H1 (cell line): ENCODE measurements at regions not wholly inside any gene's neighbourhood (a gene's known extent, or its start where the extent isn't known, plus 50 kb on each side); places are given as distances from the start of the nearest gene placed in this dataset.

Source experiments
- CTCF ChIA-PET: fragments of 300-600 bp; sonication (Branson Sonifier 250); formaldehyde crosslinking; loops from one replicate; lab custom pipeline; 2021; ENCODE audit not compliant: partially characterized antibody; lab: Charles Lee
- POLR2A ChIA-PET: fragments of 300-600 bp; sonication (Branson Sonifier 250); formaldehyde crosslinking; loops from one replicate; lab custom pipeline; 2021; ENCODE audit warnings: inconsistent platforms; ENCODE audit not compliant: partially characterized antibody; lab: Charles Lee
- DNase-seq, 2 experiments: peaks; one replicate each; pipeline versions ENCODE4 v3.0.0 to v3.0.0-alpha.2; 2010 to 2022; ENCODE audit warnings: low spot score in 2 of 2, low read depth in 1 of 2, mixed read lengths in 1 of 2
- FAIRE-seq: peaks from 2 replicates; lab custom pipeline; 2011; peaks lifted over from hg19 to GRCh38; lab: Jason Lieb, UNC
- H2AFZ ChIP-seq: 2 replicates; pipeline ENCODE4 v1.8.1; 2012; ENCODE audit warnings: low read length, inconsistent platforms
- H2AK5ac ChIP-seq: 2 replicates; pipeline ENCODE4 v1.6.1; 2013; ENCODE audit warnings: low read depth, low read length
- H2BK120ac ChIP-seq: replicated peaks from 2 replicates; pipeline ENCODE3; 2013; ENCODE audit warnings: low read depth, low read length, inconsistent platforms
- H2BK12ac ChIP-seq: 2 replicates; pipeline ENCODE4 v1.6.1; 2013; ENCODE audit warnings: low read depth, low read length
- H2BK15ac ChIP-seq: 2 replicates; pipeline ENCODE4 v1.6.1; 2013; ENCODE audit warnings: low read length
- H2BK20ac ChIP-seq: 2 replicates; pipeline ENCODE4 v1.6.1; 2013; ENCODE audit warnings: low read length
- H2BK5ac ChIP-seq: 2 replicates; pipeline ENCODE4 v1.6.1; 2013; ENCODE audit warnings: low read depth, low read length
- H3K14ac ChIP-seq: 2 replicates; pipeline ENCODE4 v1.6.1; 2013; ENCODE audit warnings: inconsistent platforms; ENCODE audit not compliant: insufficient read length
- H3K18ac ChIP-seq: 2 replicates; pipeline ENCODE4 v1.6.1; 2013; ENCODE audit warnings: low read length; ENCODE audit errors: extremely low read depth
- H3K23ac ChIP-seq: 2 replicates; pipeline ENCODE4 v1.6.1; 2013; ENCODE audit warnings: inconsistent platforms; ENCODE audit not compliant: insufficient read length
- H3K23me2 ChIP-seq: 2 replicates; pipeline ENCODE4 v1.6.1; 2013; ENCODE audit warnings: low read depth, low read length
- H3K27ac ChIP-seq: 2 replicates; pipeline ENCODE4 v1.6.1; 2011; ENCODE audit warnings: low read depth, low read length, inconsistent platforms
- H3K27me3 ChIP-seq, 4 experiments: replicated peaks in 1 of 4; 1 replicate in 1 of 4; 2 replicates in 3 of 4; pipeline versions ENCODE4 v1.6.1 to v1.8.1; 2011 to 2013; ENCODE audit warnings: low read length in 3 of 4, mild to moderate bottlenecking in 3 of 4, inconsistent platforms in 2 of 4, mixed read lengths in 2 of 4, moderate library complexity in 1 of 4; ENCODE audit not compliant: control insufficient read depth in 3 of 4, insufficient read depth in 3 of 4; ENCODE audit errors: extremely low read depth in 1 of 4
- H3K36me3 ChIP-seq, 4 experiments: 2 replicates each; pipeline versions ENCODE4 v1.6.1 to v1.8.1; 2011 to 2013; ENCODE audit warnings: mild to moderate bottlenecking in 4 of 4, low read length in 3 of 4, moderate library complexity in 2 of 4, control low read depth in 1 of 4, inconsistent platforms in 1 of 4; ENCODE audit not compliant: insufficient read depth in 4 of 4, control insufficient read depth in 2 of 4
- H3K4ac ChIP-seq: replicated peaks from 2 replicates; pipeline ENCODE3; 2013; ENCODE audit warnings: low read length, low read depth, mixed read lengths, inconsistent platforms; ENCODE audit not compliant: insufficient read length
- H3K4me1 ChIP-seq, 4 experiments: replicated peaks in 1 of 4; 1 replicate in 1 of 4; 2 replicates in 3 of 4; pipeline versions ENCODE4 v1.6.1 to v1.8.1; 2011 to 2013; ENCODE audit warnings: low read length in 3 of 4, inconsistent platforms in 2 of 4, mixed read lengths in 1 of 4; ENCODE audit not compliant: insufficient read depth in 4 of 4, control insufficient read depth in 3 of 4
- H3K4me2 ChIP-seq, 2 experiments: 2 replicates each; pipeline versions ENCODE4 v1.6.1 to v1.8.1; 2011 to 2013; ENCODE audit warnings: low read depth in 2 of 2, low read length in 2 of 2, control low read depth in 1 of 2, inconsistent platforms in 1 of 2, mild to moderate bottlenecking in 1 of 2; ENCODE audit not compliant: insufficient read depth in 1 of 2
- H3K4me3 ChIP-seq, 4 experiments: fragments of 200-600, 300-600 bp in 1 of 4; sonication (generic), shearing (Covaris generic), sonication (Bioruptor Twin) in 1 of 4; 2 replicates each; pipeline versions ENCODE4 v1.5.1 to v1.8.1; 2011 to 2016; ENCODE audit warnings: low read length in 4 of 4, low read depth in 3 of 4, control low read depth in 2 of 4, inconsistent platforms in 2 of 4, mild to moderate bottlenecking in 2 of 4, mixed read lengths in 1 of 4, moderate library complexity in 1 of 4; ENCODE audit not compliant: insufficient read depth in 2 of 4; ENCODE audit errors: extremely low read depth in 1 of 4
- H3K56ac ChIP-seq: replicated peaks from 2 replicates; pipeline ENCODE3; 2013; ENCODE audit warnings: low read depth, mild to moderate bottlenecking, mixed read lengths, low read length, inconsistent platforms; ENCODE audit not compliant: insufficient read length
- H3K79me1 ChIP-seq: 2 replicates; pipeline ENCODE4 v1.6.1; 2013; ENCODE audit warnings: low read depth, low read length, control low read depth
- H3K79me2 ChIP-seq, 2 experiments: 2 replicates each; pipeline versions ENCODE4 v1.6.1 to v1.8.1; 2012 to 2013; ENCODE audit warnings: low read length in 2 of 2, mild to moderate bottlenecking in 2 of 2, inconsistent platforms in 1 of 2; ENCODE audit not compliant: insufficient read depth in 2 of 2, control insufficient read depth in 1 of 2
- H3K9ac ChIP-seq, 4 experiments: replicated peaks in 1 of 4; 1 replicate in 1 of 4; 2 replicates in 3 of 4; pipeline versions ENCODE4 v1.6.1 to v1.8.1; 2011 to 2013; ENCODE audit warnings: low read depth in 3 of 4, low read length in 3 of 4, control low read depth in 2 of 4, mild to moderate bottlenecking in 2 of 4, moderate library complexity in 2 of 4, inconsistent platforms in 1 of 4; ENCODE audit errors: extremely low read depth in 1 of 4
- H3K9me3 ChIP-seq, 2 experiments: 2 replicates each; pipeline versions ENCODE4 v1.6.1 to v1.8.1; 2012 to 2013; ENCODE audit warnings: mild to moderate bottlenecking in 2 of 2, moderate library complexity in 2 of 2, control low read depth in 1 of 2, inconsistent platforms in 1 of 2, low read depth in 1 of 2, low read length in 1 of 2, mixed read lengths in 1 of 2; ENCODE audit not compliant: insufficient read depth in 2 of 2
- H4K20me1 ChIP-seq, 2 experiments: replicated peaks in 1 of 2; 2 replicates each; pipeline versions ENCODE3 to v1.8.1; 2011 to 2013; ENCODE audit warnings: inconsistent platforms in 2 of 2, low read length in 2 of 2, mild to moderate bottlenecking in 1 of 2; ENCODE audit not compliant: insufficient read depth in 2 of 2, control insufficient read depth in 1 of 2
- H4K5ac ChIP-seq: 2 replicates; pipeline ENCODE4 v1.6.1; 2013; ENCODE audit warnings: low read length, low read depth, mixed read lengths, inconsistent platforms; ENCODE audit not compliant: insufficient read length
- H4K8ac ChIP-seq: 2 replicates; pipeline ENCODE4 v1.8.0; 2013; ENCODE audit warnings: mild to moderate bottlenecking, moderate library complexity, low read length, inconsistent platforms; ENCODE audit not compliant: insufficient read depth; ENCODE audit errors: extremely low read depth
- H4K91ac ChIP-seq: replicated peaks from 2 replicates; pipeline ENCODE3; 2013; ENCODE audit warnings: low read length, mixed read lengths, inconsistent platforms; ENCODE audit not compliant: insufficient read length
- FOSL1 ChIP-seq: IDR thresholded peaks from 2 replicates; pipeline ENCODE4 v1.6.1; 2011; ENCODE audit warnings: mild to moderate bottlenecking, low read depth, low read length, moderate library complexity; ENCODE audit not compliant: insufficient read depth
- KDM1A ChIP-seq: fragments of 200-600, 300-600 bp; sonication (generic); IDR thresholded peaks from 2 replicates; pipeline ENCODE4 v1.7.1; 2016; ENCODE audit warnings: mild to moderate bottlenecking, low read length, borderline replicate concordance
- NANOG ChIP-seq: IDR thresholded peaks from 2 replicates; pipeline ENCODE4 v1.6.1; 2011; ENCODE audit warnings: low read length, low read depth, mild to moderate bottlenecking, inconsistent platforms; ENCODE audit not compliant: insufficient read depth, poor library complexity, severe bottlenecking
- RFX5 ChIP-seq: IDR thresholded peaks from 2 replicates; pipeline ENCODE4 v1.6.1; 2011; ENCODE audit warnings: low read depth, low read length, improper control_type of control experiment, borderline replicate concordance
- RNF2 ChIP-seq: fragments of 200-900, 300-1000 bp; sonication (generic); IDR thresholded peaks from 2 replicates; pipeline ENCODE4 v1.7.1; 2016; ENCODE audit warnings: borderline replicate concordance, low read depth, mild to moderate bottlenecking, antibody characterized with exemption, low read length; ENCODE audit not compliant: poor library complexity, severe bottlenecking; ENCODE audit errors: missing control alignments
- SIN3A ChIP-seq, 2 experiments: IDR thresholded peaks in 1 of 2; conservative IDR thresholded peaks in 1 of 2; 2 replicates each; pipeline ENCODE4 v1.6.1; 2011 to 2012; ENCODE audit warnings: low read length in 2 of 2, improper control_type of control experiment in 1 of 2, low read depth in 1 of 2, mild to moderate bottlenecking in 1 of 2
- SIRT6 ChIP-seq: IDR thresholded peaks from one replicate; pipeline ENCODE4 v1.7.1; 2012; ENCODE audit warnings: low read length, inconsistent platforms
- WGBS, 2 experiments: shearing (Covaris generic) in 1 of 2; methylation state at CpG; one replicate each; pipeline versions ENCODE4 v1.1.6 to v1.1.7; 2013 to 2015; ENCODE audit warnings: low lambda C conversion rate in 2 of 2, mixed read lengths in 2 of 2, inconsistent platforms in 1 of 2, low coverage in 1 of 2, missing lambda C conversion rate in 1 of 2; ENCODE audit not compliant: insufficient replicate concordance in 2 of 2, insufficient coverage in 1 of 2, insufficient read length in 1 of 2; ENCODE audit errors: extremely low coverage in 1 of 2, missing lambda C conversion rate in 1 of 2; 5-methylcytosine and 5-hydroxymethylcytosine counted together

- no peak overlapping the region for H2AK5ac ChIP-seq
- H2BK12ac ChIP-seq = no peak overlapping the region
- no peaks in the 10 kb centered on the region for H3K9me3 ChIP-seq
- H3K27me3 ChIP-seq = no peaks in the 10 kb centered on the region
- no peaks in the 10 kb centered on the region for H3K79me2 ChIP-seq
- no peaks in the 10 kb centered on the region for H3K79me1 ChIP-seq
- H4K91ac ChIP-seq = no peak overlapping the region
- H4K20me1 ChIP-seq = no peaks in the 10 kb centered on the region
- H3K23me2 ChIP-seq = no peaks in the 10 kb centered on the region
- H3K56ac ChIP-seq = no peak overlapping the region
- no peak overlapping the region for H3K27ac ChIP-seq
- H2BK15ac ChIP-seq = no peak overlapping the region
- H2BK20ac ChIP-seq = no peak overlapping the region
- ChIA-PET POLR2A (interaction anchor here (1.2 kb wide), 1 partner anchor 11 kb away, joined by 4 read pairs; no protein-coding TSS in a partner anchor), CTCF (interaction anchor here (1.4 to 2.4 kb wide), 2 partner anchors 13 to 37 kb away, joined by 4 to 7 read pairs; no protein-coding TSS in a partner anchor)
- H4K8ac ChIP-seq = no peak overlapping the region
- H3K4me2 ChIP-seq = no peak overlapping the region
- DNase-seq (no peak), FAIRE-seq (no peak)
- no peak overlapping the region for H2BK5ac ChIP-seq
- WGBS, 2 experiments = 94% methylated on average over 3 of the region's 3 CpGs; no CpG with 5 or more reads in 1 of the 2 experiments
- no peak overlapping the region for H3K9ac ChIP-seq
- no peaks in the 10 kb centered on the region for H3K36me3 ChIP-seq
- no peak overlapping the region for H2AFZ ChIP-seq
- no peak overlapping the region for H3K23ac ChIP-seq
- H3K4ac ChIP-seq = no peak overlapping the region
- H3K4me1 ChIP-seq = no peaks in the 10 kb centered on the region
- H4K5ac ChIP-seq = no peak overlapping the region
- TF ChIP-seq RNF2 (no peak), SIRT6 (no peak), FOSL1 (no peak), SIN3A (conservative IDR thresholded peaks at IDR 0.05 in 1 of 2, IDR thresholded peaks at IDR 0.05 in 1 of 2; ENCODE audit: low read depth in 1 of 2, low read length in 2 of 2) (no peak), NANOG (no peak), RFX5 (no peak), KDM1A (no peak)
- H3K18ac ChIP-seq = no peak overlapping the region
- no peak overlapping the region for H3K14ac ChIP-seq
- H2BK120ac ChIP-seq = no peak overlapping the region
- H3K4me3 ChIP-seq = no peak overlapping the region
Observed at GRCh38 chr4:78682070-78682469, 94.1 kb upstream of the BMP2K start.
